ENCODE measurements at regions not wholly inside any gene's neighbourhood (a gene's known extent, or its start where the extent isn't known, plus 50 kb on each side); places are given as distances from the start of the nearest gene placed in this dataset.

GRCh38 chr4:156638334-156638733, 333.3 kb downstream of the PDGFC start:
- H4K20me1 ChIP-seq (ENCODE audit: low read depth): no peaks in the 10 kb centered on the region
- Mint-ChIP-seq H3K4me1 (peaks cover 30% of the 10 kb centered on the region), H3K27ac (no peak overlapping the region), H3K9me3 (no peaks in the 10 kb centered on the region), H3K27me3 (ENCODE audit: insufficient read depth, low read depth) (no peaks in the 10 kb centered on the region), H3K4me3 (no peak overlapping the region), H3K36me3 (no peaks in the 10 kb centered on the region)
- H3K4me3 ChIP-seq: no peak overlapping the region
- H2AFZ ChIP-seq (replicated peaks): no peak overlapping the region
- no peaks in the 10 kb centered on the region for H3F3A ChIP-seq (ENCODE audit: low read depth)
- H3K4me2 ChIP-seq: no peak overlapping the region
- no peaks in the 10 kb centered on the region for H3K27me3 ChIP-seq
- H3K9ac ChIP-seq: no peak overlapping the region
- H3K4me1 ChIP-seq: peaks cover 9% of the 10 kb centered on the region
- no peak for TF ChIP-seq CTCF (IDR thresholded peaks at IDR 0.05)
- no peak for TF ChIP-seq EZH2phosphoT487 (IDR thresholded peaks at IDR 0.05)
- no peak for TF ChIP-seq EZH2 (IDR thresholded peaks at IDR 0.05)
- H3K36me3 ChIP-seq: no peaks in the 10 kb centered on the region
- H3K9me3 ChIP-seq (ENCODE audit: low read depth): no peaks in the 10 kb centered on the region
- DNase-seq (ENCODE audit: low spot score): no peak
- no peaks in the 10 kb centered on the region for H3K79me2 ChIP-seq (ENCODE audit: low read depth)
- no peak overlapping the region for H3K27ac ChIP-seq

GRCh38 chr4:156636381-156636780, 335.2 kb downstream of the PDGFC start:
- no peaks in the 10 kb centered on the region for H3K27me3 ChIP-seq
- DNase-seq (ENCODE audit: low spot score): no peak
- Mint-ChIP-seq H3K36me3 (no peaks in the 10 kb centered on the region), H3K4me3 (no peak overlapping the region), H3K27me3 (ENCODE audit: insufficient read depth, low read depth) (no peaks in the 10 kb centered on the region), H3K27ac (peak overlapping the region; percentile 51), H3K4me1 (peaks cover 30% of the 10 kb centered on the region), H3K9me3 (no peaks in the 10 kb centered on the region)
- H3K27ac ChIP-seq: no peak overlapping the region
- peaks cover 9% of the 10 kb centered on the region for H3K4me1 ChIP-seq
- H3K4me2 ChIP-seq: no peak overlapping the region
- TF ChIP-seq CTCF (IDR thresholded peaks at IDR 0.05) (no peak), EZH2 (IDR thresholded peaks at IDR 0.05) (no peak)
- no peaks in the 10 kb centered on the region for H4K20me1 ChIP-seq (ENCODE audit: low read depth)
- H2AFZ ChIP-seq (replicated peaks): no peak overlapping the region
- H3K4me3 ChIP-seq: no peak overlapping the region
- H3F3A ChIP-seq (ENCODE audit: low read depth): no peaks in the 10 kb centered on the region
- no peaks in the 10 kb centered on the region for H3K9me3 ChIP-seq (ENCODE audit: low read depth)
- H3K9ac ChIP-seq: no peak overlapping the region
- no peaks in the 10 kb centered on the region for H3K79me2 ChIP-seq (ENCODE audit: low read depth)
- H3K36me3 ChIP-seq: no peaks in the 10 kb centered on the region

GRCh38 chr4:156635051-156635450, 336.5 kb downstream of the PDGFC start:
- H3K9me3 Mint-ChIP-seq: peaks cover 3% of the 10 kb centered on the region
- no peak for TF ChIP-seq EZH2phosphoT487 (IDR thresholded peaks at IDR 0.05)
- TF ChIP-seq EZH2 (IDR thresholded peaks at IDR 0.05): no peak
- no peak for TF ChIP-seq CTCF (IDR thresholded peaks at IDR 0.05)
- H3K27me3 ChIP-seq: no peaks in the 10 kb centered on the region
- H3K4me3 ChIP-seq: no peak overlapping the region
- DNase-seq (ENCODE audit: low spot score): no peak
- no peaks in the 10 kb centered on the region for H3K9me3 ChIP-seq (ENCODE audit: low read depth)
- H3K4me1 ChIP-seq: peaks cover 9% of the 10 kb centered on the region
- H3K36me3 ChIP-seq: no peaks in the 10 kb centered on the region
- H3K27me3 Mint-ChIP-seq (ENCODE audit: insufficient read depth, low read depth): no peaks in the 10 kb centered on the region
- no peak overlapping the region for H3K9ac ChIP-seq
- H3K4me1 Mint-ChIP-seq: peaks cover 30% of the 10 kb centered on the region
- H4K20me1 ChIP-seq (ENCODE audit: low read depth): no peaks in the 10 kb centered on the region
- no peaks in the 10 kb centered on the region for H3K79me2 ChIP-seq (ENCODE audit: low read depth)
- no peaks in the 10 kb centered on the region for H3K36me3 Mint-ChIP-seq
- H2AFZ ChIP-seq (replicated peaks): no peak overlapping the region
- H3K4me2 ChIP-seq: no peak overlapping the region
- H3K4me3 Mint-ChIP-seq: no peak overlapping the region
- no peaks in the 10 kb centered on the region for H3F3A ChIP-seq (ENCODE audit: low read depth)
- H3K27ac ChIP-seq: no peak overlapping the region
- no peak overlapping the region for H3K27ac Mint-ChIP-seq

GRCh38 chr4:156634612-156635011, 337.0 kb downstream of the PDGFC start:
- TF ChIP-seq EZH2phosphoT487 (IDR thresholded peaks at IDR 0.05) (no peak), EZH2 (IDR thresholded peaks at IDR 0.05) (no peak), CTCF (IDR thresholded peaks at IDR 0.05) (no peak)
- Histone ChIP-seq H4K20me1 (ENCODE audit: low read depth) (no peaks in the 10 kb centered on the region), H3K27ac (no peak overlapping the region), H3F3A (ENCODE audit: low read depth) (no peaks in the 10 kb centered on the region), H3K4me3 (no peak overlapping the region), H3K36me3 (no peaks in the 10 kb centered on the region), H3K4me1 (peaks cover 9% of the 10 kb centered on the region), H2AFZ (replicated peaks) (no peak overlapping the region), H3K79me2 (ENCODE audit: low read depth) (no peaks in the 10 kb centered on the region), H3K9me3 (ENCODE audit: low read depth) (no peaks in the 10 kb centered on the region), H3K9ac (no peak overlapping the region), H3K4me2 (no peak overlapping the region), H3K27me3 (no peaks in the 10 kb centered on the region)
- H3K9me3 Mint-ChIP-seq: peaks cover 6% of the 10 kb centered on the region
- no peak for DNase-seq (ENCODE audit: low spot score)
- H3K27ac Mint-ChIP-seq: no peak overlapping the region
- H3K4me3 Mint-ChIP-seq: no peak overlapping the region
- H3K36me3 Mint-ChIP-seq: no peaks in the 10 kb centered on the region
- H3K4me1 Mint-ChIP-seq: peaks cover 30% of the 10 kb centered on the region
- H3K27me3 Mint-ChIP-seq (ENCODE audit: insufficient read depth, low read depth): no peaks in the 10 kb centered on the region

Measured in neural progenitor cell (in vitro differentiated cells).